Esophagus muscularis mucosa (tissue), 4 donors: ENCODE measurements at regions not wholly inside any gene's neighbourhood (a gene's known extent, or its start where the extent isn't known, plus 50 kb on each side); places are given as distances from the start of the nearest gene placed in this dataset.

Experiments used
- DNase-seq: peaks from one replicate; pipeline ENCODE4 v3.0.0-alpha.2; 2017; ENCODE audit errors: extremely low spot score
- H3K27ac ChIP-seq, 4 donors: fragments of 200-600 bp; sonication (generic); replicated peaks in 1 of 4; 1 replicate in 3 of 4; 2 replicates in 1 of 4; pipeline ENCODE4 v1.5.1; 2016 to 2019; ENCODE audit warnings: mild to moderate bottlenecking in 1 of 4
- H3K27me3 ChIP-seq, 4 donors: fragments of 200-600 bp; sonication (generic); one replicate each; pipeline versions ENCODE4 v1.5.1 to v1.6.0; 2016 to 2019
- H3K36me3 ChIP-seq, 4 donors: fragments of 200-600 bp; sonication (generic); one replicate each; pipeline ENCODE4 v1.5.1; 2016 to 2019
- H3K4me1 ChIP-seq, 4 donors: fragments of 200-600 bp; sonication (generic); one replicate each; pipeline ENCODE4 v1.5.1; 2016 to 2019
- H3K4me3 ChIP-seq, 4 donors: fragments of 200-600 bp; sonication (generic); 1 replicate in 2 of 4; 2 replicates in 2 of 4; pipeline ENCODE4 v1.5.1; 2016 to 2019; ENCODE audit warnings: mild to moderate bottlenecking in 4 of 4, moderate library complexity in 1 of 4
- H3K9me3 ChIP-seq, 4 donors: fragments of 200-600 bp; sonication (generic); 1 replicate in 3 of 4; 2 replicates in 1 of 4; pipeline ENCODE4 v1.5.1; 2016 to 2019
- EP300 ChIP-seq: sonication (generic); formaldehyde crosslinking; IDR thresholded peaks from one replicate; pipeline ENCODE4 v1.6.1; 2017; ENCODE audit warnings: antibody characterized with exemption
- POLR2A ChIP-seq: fragments of 450-650 bp; IDR thresholded peaks from one replicate; pipeline ENCODE4 v1.6.1; 2017; ENCODE audit warnings: antibody characterized with exemption, moderate library complexity, mild to moderate bottlenecking, low read depth
- POLR2AphosphoS5 ChIP-seq, 2 donors: sonication (generic); formaldehyde crosslinking; IDR thresholded peaks; one replicate each; pipeline ENCODE4 v1.6.1; 2017; ENCODE audit warnings: antibody characterized with exemption in 2 of 2
- WGBS: methylation state at CpG from one replicate; pipeline ENCODE4 v1.1.5; 2018; 5-methylcytosine and 5-hydroxymethylcytosine counted together
- intact Hi-C: fragments of 100-400 bp; cut with DNase I; formaldehyde crosslinking; loops from one replicate; pipeline ENCODE4 v1.15.1; 2023
- TF ChIP-seq, protein P1 (sequence below), 3 experiments: fragments of 200-600 bp in 2 of 3; fragments of 450-650 bp in 1 of 3; sonication (generic) in 2 of 3; IDR thresholded peaks; one replicate each; pipeline ENCODE4 v1.5.1; 2017 to 2019; ENCODE audit warnings: antibody characterized with exemption in 3 of 3, mild to moderate bottlenecking in 2 of 3, moderate library complexity in 1 of 3

DNA sequence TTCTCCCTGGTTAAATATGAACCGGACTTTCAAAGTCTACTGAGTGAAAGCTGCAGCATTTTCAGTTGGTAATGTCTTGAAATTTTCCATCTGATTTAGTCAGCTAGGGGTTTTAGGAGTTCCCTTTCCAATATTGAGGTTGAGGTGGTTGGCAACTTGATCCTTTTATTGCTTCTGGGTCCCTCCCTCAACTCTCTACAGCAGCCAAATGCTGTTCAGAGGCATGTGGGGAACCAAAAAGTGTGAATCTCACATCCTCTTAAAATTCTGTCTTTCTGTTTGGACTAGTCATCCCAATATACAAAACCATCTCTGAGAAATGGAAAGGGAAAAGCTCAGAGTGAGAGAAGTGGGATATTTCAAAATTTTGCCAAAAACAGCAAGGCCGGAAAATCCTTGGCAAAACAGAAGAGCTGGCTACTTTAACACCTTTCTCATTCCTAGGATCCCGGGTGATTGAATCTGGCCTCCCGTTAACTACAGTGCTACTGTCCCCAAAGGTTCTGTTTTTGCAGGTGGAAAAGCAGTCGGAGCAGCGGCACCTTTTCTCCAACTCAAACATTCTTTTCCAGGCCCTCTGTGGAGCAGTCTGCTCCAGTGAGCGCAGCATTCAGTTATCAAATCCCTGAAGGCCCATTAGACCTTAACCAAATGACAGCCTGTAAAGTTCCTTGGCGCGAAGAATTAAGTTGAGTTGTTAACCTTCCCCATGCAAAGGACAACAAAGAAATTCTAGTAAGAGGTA, 345.9 kb upstream of the NUDT12 start:
- 76% methylated on average over 9 of the region's 9 CpGs for WGBS
- no peak overlapping the region for H3K4me3 ChIP-seq
- H3K9me3 ChIP-seq = peaks cover 0 to 3% (median 0%) of the 10 kb centered on the region in 4 donors
- no peaks in the 10 kb centered on the region for H3K36me3 ChIP-seq
- intact Hi-C loops = no loop called here
- no peaks in the 10 kb centered on the region for H3K27me3 ChIP-seq
- no peaks in the 10 kb centered on the region for H3K4me1 ChIP-seq
- TF ChIP-seq POLR2A = no peak
- TF ChIP-seq, protein P1, sequence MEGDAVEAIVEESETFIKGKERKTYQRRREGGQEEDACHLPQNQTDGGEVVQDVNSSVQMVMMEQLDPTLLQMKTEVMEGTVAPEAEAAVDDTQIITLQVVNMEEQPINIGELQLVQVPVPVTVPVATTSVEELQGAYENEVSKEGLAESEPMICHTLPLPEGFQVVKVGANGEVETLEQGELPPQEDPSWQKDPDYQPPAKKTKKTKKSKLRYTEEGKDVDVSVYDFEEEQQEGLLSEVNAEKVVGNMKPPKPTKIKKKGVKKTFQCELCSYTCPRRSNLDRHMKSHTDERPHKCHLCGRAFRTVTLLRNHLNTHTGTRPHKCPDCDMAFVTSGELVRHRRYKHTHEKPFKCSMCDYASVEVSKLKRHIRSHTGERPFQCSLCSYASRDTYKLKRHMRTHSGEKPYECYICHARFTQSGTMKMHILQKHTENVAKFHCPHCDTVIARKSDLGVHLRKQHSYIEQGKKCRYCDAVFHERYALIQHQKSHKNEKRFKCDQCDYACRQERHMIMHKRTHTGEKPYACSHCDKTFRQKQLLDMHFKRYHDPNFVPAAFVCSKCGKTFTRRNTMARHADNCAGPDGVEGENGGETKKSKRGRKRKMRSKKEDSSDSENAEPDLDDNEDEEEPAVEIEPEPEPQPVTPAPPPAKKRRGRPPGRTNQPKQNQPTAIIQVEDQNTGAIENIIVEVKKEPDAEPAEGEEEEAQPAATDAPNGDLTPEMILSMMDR (IDR thresholded peaks at IDR 0.05) = no peak
- no peak for TF ChIP-seq EP300
- no peak for TF ChIP-seq POLR2AphosphoS5 (IDR thresholded peaks at IDR 0.05)
- no peak overlapping the region for H3K27ac ChIP-seq
- DNase-seq = no peak

DNA sequence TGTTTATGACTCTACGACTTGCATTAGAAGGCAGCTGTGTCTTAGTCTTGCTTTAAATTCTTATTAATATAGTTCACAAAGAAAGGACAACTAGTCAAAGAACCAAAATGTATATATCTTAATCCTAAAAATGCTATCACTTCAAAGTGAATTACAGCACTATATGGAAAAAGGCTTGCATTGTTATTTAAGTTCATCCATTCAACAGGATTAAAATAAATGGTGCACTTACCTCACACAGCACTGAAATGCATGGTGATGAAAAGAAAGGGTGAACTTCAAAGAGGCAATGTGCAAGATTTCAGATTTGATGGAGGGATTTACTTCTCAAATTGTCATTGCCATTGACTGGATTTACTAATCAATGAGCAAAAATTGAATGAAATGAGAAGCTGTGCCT, 344.4 kb upstream of the NUDT12 start:
- DNase-seq = no peak
- Histone ChIP-seq H3K27ac (no peak overlapping the region), H3K36me3 (no peaks in the 10 kb centered on the region), H3K27me3 (no peaks in the 10 kb centered on the region), H3K4me1 (no peaks in the 10 kb centered on the region), H3K9me3 (peaks cover 0 to 3% (median 0%) of the 10 kb centered on the region in 4 donors), H3K4me3 (no peak overlapping the region)
- 0% methylated on average over 1 of the region's 1 CpG for WGBS
- TF ChIP-seq, protein P1 (IDR thresholded peaks at IDR 0.05) = no peak
- TF ChIP-seq POLR2AphosphoS5 (IDR thresholded peaks at IDR 0.05) = no peak
- TF ChIP-seq POLR2A = no peak
- TF ChIP-seq EP300 = no peak
- intact Hi-C loops = no loop called here

DNA sequence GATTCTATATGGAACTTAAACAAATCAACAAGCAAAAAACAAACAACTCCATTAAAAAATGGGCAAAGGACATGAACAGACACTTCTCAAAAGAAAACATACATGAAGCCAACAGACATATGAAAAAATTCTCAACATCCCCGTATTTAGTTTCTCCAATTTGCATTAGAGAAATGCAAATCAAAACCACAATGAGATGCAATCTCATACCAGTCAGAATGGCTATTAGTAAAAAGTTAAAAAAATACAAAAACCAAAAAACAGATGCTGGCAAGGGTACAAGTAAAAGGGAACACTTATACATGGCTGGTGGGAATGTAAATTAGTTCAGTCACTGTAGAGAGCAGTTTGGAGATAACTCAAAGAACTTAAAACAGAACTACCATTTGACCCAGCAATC, 342.1 kb upstream of the NUDT12 start:
- Histone ChIP-seq H3K27me3 (no peaks in the 10 kb centered on the region), H3K9me3 (peaks cover 0 to 3% (median 0%) of the 10 kb centered on the region in 4 donors), H3K36me3 (no peaks in the 10 kb centered on the region), H3K27ac (no peak overlapping the region), H3K4me3 (no peak overlapping the region), H3K4me1 (no peaks in the 10 kb centered on the region)
- WGBS = 97% methylated on average over 1 of the region's 1 CpG
- intact Hi-C loops = no loop called here
- DNase-seq = no peak
- no peak for TF ChIP-seq POLR2AphosphoS5 (IDR thresholded peaks at IDR 0.05)

DNA sequence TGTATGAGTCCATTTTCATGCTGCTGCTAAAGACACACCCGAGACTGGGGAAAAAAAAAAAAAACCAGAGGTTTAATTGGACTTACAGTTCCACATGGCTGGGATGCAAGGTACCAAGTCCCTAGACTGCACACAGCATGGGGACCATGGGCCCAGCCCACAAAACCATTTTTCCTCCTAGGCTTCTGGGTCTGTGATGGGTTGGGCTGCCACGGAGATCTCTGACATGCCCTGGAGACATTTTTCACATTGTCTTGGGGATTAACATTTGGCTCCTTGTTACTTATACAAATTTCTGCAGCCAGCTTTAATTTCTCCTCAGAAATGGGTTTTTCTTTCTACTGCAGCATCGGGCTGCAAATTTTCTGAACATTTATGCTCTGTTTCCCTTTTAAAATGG, 340.3 kb upstream of the NUDT12 start:
- 82% methylated on average over 3 of the region's 3 CpGs for WGBS
- Histone ChIP-seq H3K36me3 (no peaks in the 10 kb centered on the region), H3K27me3 (no peaks in the 10 kb centered on the region), H3K27ac (no peak overlapping the region), H3K4me1 (no peaks in the 10 kb centered on the region), H3K9me3 (peaks cover 0 to 3% (median 0%) of the 10 kb centered on the region in 4 donors), H3K4me3 (no peak overlapping the region)
- no peak for DNase-seq
- intact Hi-C loops = no loop called here
- TF ChIP-seq POLR2A (no peak), EP300 (no peak), POLR2AphosphoS5 (IDR thresholded peaks at IDR 0.05) (no peak)
- TF ChIP-seq, protein P1 (IDR thresholded peaks at IDR 0.05) = no peak

DNA sequence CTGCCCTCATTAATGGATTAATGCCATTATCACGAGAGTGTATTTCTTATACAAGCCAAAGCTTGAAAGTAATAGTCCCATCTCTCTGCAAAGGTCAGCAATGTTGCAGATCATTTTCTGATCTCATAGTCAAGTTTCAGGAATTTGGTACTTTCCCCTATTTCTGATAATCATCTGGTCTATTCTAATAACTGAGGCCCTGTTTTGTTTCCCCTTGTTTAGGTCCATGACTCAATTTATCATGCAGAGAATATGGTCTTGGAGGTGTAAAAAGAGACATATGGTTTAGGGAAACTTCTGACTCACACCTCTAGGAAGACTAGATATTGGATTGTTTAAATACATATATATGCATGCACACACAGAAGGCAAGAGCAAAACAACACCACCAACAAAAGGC, 339.3 kb upstream of the NUDT12 start:
- Histone ChIP-seq H3K4me3 (no peak overlapping the region), H3K9me3 (peaks cover 0 to 3% (median 0%) of the 10 kb centered on the region in 4 donors), H3K27me3 (no peaks in the 10 kb centered on the region), H3K36me3 (no peaks in the 10 kb centered on the region), H3K4me1 (no peaks in the 10 kb centered on the region), H3K27ac (no peak overlapping the region)
- no peak for DNase-seq
- intact Hi-C loops = no loop called here
- TF ChIP-seq, protein P1 (IDR thresholded peaks at IDR 0.05) = no peak
- no peak for TF ChIP-seq EP300
- TF ChIP-seq POLR2A = no peak
- no peak for TF ChIP-seq POLR2AphosphoS5 (IDR thresholded peaks at IDR 0.05)
- 75% methylated on average over 1 of the region's 1 CpG for WGBS
